ENCODE measurements at regions not wholly inside any gene's neighbourhood (a gene's known extent, or its start where the extent isn't known, plus 50 kb on each side); places are given as distances from the start of the nearest gene placed in this dataset.

- TF ChIP-seq CTCF (conservative IDR thresholded peaks at IDR 0.05 in 1 of 2, IDR thresholded peaks at IDR 0.05 in 1 of 2; ENCODE audit: extremely low read depth in 1 of 2, insufficient read depth in 1 of 2, low read depth in 1 of 2, low read length in 2 of 2) (no peak), EZH2 (IDR thresholded peaks at IDR 0.05; ENCODE audit: borderline replicate concordance, low read length) (no peak)
Observed at GRCh38 chrX:117610049-117610448, 506.6 kb downstream of the KLHL13 start.

Measured in mammary epithelial cell (primary cell).